Urothelium cell line (cell line): ENCODE measurements at regions not wholly inside any gene's neighbourhood (a gene's known extent, or its start where the extent isn't known, plus 50 kb on each side); places are given as distances from the start of the nearest gene placed in this dataset.
"Not testable (repeated sequence)": the region's sequence is repeated elsewhere in the genome, so short reads cannot be mapped to it uniquely, and the experiment has no call there.

Experiments used
- DNase-seq: peaks from one replicate; pipeline ENCODE4 v3.0.0; 2011; ENCODE audit warnings: low spot score, mixed read lengths
- FAIRE-seq: peaks from 2 replicates; lab custom pipeline; 2011; peaks lifted over from hg19 to GRCh38; lab: Jason Lieb, UNC

DNA sequence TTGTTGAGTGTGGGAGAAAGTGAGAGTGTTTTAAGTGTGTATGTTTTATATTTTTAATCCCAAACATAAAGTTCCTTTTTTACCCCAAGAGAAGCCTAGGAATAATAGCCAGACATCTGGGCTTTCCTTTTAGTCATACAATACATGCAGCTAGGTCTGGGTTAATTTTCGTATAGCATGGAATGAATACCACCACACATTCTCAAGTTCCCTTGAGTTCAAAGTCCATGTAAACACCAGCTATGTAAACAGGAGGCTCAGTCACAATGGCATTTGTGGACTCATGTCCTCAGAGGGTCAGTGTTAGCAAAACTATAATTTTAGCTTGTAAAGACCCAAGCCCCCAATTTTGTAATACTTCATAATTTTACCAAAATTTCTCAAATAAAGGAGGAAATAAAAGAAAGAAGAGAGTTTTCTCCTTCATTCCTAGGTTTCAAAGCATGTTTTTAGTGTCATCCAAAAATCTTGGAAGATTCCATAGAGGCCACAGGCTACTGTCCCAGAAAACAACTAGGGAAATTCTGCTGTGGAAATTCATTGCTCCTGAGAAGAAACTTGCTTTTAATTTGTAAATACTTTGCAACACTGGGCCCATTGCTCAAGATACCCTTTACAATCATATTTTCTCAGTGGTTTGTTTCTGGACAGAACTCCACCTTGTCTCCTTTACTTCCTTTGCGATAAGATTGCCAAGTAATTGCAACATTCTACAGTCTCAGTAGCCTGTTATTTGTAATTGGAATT, 671.2 kb downstream of the COL12A1 start:
- no peak for DNase-seq
- no peak for FAIRE-seq

GRCh38 chr6:74519163-74519562, 686.7 kb downstream of the COL12A1 start:
- DNase-seq, result no peak
- FAIRE-seq, result no peak

GRCh38 chr6:74518035-74518434, 687.8 kb downstream of the COL12A1 start:
- DNase-seq (no peak), FAIRE-seq (no peak)

DNA sequence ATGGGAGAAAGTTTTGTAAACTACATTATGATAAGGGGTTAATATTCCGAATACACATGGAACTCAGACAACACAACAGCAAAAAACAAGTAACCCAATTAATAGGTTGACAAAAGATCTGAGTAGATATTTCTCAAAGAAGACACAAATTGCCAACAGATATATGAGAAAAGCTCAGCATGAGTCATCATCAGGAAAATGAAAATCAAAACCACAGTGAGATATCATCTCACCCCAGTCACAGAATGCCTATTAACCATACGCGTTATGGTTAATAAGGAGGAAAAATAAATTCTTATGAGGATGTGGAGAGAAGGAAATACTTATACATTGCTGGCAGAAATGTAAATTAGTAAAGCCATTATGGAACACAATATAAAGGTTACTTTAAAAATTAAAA, 695.0 kb downstream of the COL12A1 start:
- FAIRE-seq (no peak), DNase-seq (no peak)

GRCh38 chr6:74507649-74508048, 698.2 kb downstream of the COL12A1 start:
- DNase-seq (no peak), FAIRE-seq (no peak)

GRCh38 chr6:74505391-74505790, 700.5 kb downstream of the COL12A1 start:
- no peak for FAIRE-seq
- DNase-seq, result no peak

GRCh38 chr6:74504941-74505340, 700.9 kb downstream of the COL12A1 start:
- FAIRE-seq (no peak), DNase-seq (no peak)

- FAIRE-seq, result no peak
- no peak for DNase-seq
Observed at GRCh38 chr6:74492587-74492986, 713.3 kb downstream of the COL12A1 start.

- no peak for FAIRE-seq
Observed at GRCh38 chr6:74491844-74492374, 713.9 kb downstream of the COL12A1 start.

GRCh38 chr6:74488726-74489125, 717.1 kb downstream of the COL12A1 start:
- not testable (repeated sequence) for DNase-seq, FAIRE-seq

More at GRCh38 chr6:74491844-74492374, 713.9 kb downstream of the COL12A1 start:
- DNase-seq, result no peak

GRCh38 chr6:74482180-74482579, 723.7 kb downstream of the COL12A1 start:
- FAIRE-seq, result peak; percentile 50

GRCh38 chr6:74480561-74480960, 725.3 kb downstream of the COL12A1 start:
- DNase-seq (no peak), FAIRE-seq (no peak)

More at GRCh38 chr6:74482180-74482579, 723.7 kb downstream of the COL12A1 start:
- DNase-seq, result no peak

DNA sequence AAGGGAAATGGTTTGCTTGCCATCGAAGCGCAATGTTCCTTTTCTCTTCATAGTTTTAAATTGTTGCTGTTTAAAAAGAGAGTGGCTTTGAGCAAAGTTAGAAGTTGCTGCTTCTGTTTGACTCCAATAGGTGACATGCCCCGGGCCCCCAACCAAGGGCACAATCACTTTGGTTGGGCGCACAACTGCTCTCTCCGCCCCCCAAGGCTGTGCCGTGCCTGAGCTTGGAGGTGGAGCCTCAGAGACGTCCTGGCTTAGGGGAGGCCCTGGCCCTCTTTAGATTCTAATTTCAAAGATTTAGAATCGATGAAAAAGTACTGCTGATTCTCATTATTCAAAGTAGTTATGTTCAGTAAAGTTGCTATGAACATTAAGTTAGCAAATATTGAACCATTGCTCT, 725.9 kb downstream of the COL12A1 start:
- FAIRE-seq (no peak), DNase-seq (no peak)

- FAIRE-seq (no peak), DNase-seq (no peak)
Observed at GRCh38 chr6:74479420-74479819, 726.4 kb downstream of the COL12A1 start.

DNA sequence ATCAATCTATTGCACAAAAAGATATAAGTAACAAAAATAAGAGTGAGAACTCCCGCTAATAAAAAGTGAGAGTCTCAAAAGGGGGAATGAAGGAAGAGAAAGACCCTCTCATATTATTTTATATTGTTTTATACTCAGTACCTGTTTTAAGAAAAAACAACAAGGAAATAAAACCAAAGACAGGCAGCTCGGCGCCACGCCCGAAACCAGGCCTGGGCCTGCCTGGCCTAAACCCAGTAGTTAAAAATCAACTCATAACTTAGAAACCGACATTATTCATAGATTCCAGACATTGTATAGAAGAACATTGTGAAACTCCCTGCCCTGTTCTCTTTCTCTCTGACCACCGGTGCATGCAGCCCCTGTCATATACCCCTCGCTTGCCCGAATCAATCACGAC, 731.8 kb downstream of the COL12A1 start:
- not testable (repeated sequence) for FAIRE-seq, DNase-seq

GRCh38 chr6:74468552-74468951, 737.3 kb downstream of the COL12A1 start:
- FAIRE-seq, DNase-seq: not testable (repeated sequence)

DNA sequence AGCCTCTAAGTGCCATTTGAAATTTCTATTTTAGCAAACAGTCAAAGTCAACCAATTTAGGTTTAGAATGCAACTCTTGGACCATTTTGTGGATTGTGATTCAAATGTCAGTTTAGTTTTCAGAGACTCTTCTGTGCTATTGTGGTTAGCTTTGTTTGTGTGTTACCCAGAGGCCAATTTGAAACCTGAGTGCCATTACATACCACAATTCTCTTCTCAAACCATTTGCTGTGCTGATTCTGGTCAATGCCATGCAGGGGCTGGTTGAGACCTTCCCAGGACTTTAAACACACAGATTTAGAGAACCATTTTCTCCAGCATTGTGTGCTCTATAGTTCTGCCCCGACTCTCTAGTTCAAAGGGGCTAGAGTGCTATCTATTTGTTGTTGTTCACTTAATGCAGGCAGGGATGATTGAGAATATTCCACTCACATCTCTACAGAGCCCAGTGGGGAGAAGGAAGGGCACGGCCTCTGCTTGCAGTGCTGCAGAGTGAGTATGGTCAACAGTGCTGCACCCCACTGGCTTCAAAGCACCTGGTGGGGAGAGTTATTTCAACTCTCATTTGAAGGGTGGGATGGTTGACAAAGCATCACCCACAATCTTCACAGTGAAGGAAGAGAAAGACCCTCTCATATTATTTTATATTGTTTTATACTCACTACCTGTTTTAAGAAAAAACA, 738.2 kb downstream of the COL12A1 start:
- DNase-seq (no peak), FAIRE-seq (no peak)

GRCh38 chr6:74466572-74466971, 739.3 kb downstream of the COL12A1 start:
- FAIRE-seq (no peak), DNase-seq (no peak)

DNA sequence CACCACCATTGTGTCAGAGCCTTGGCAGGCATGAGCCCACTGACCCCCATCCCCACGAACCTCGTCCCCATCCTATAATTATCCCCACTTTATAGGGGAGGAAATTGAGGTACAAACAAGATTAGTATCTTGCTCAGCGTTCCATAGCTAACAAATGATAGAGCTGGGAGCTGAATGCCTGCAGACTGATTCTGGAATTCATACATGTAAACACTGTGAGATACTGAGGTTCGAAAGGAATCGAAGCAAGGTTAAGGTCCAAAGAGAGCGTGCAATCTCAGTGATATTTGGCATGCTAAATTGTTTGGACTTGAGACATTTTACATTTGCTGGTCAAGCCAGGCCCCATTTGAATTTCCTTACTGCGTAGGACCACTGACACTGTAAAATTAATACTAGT, 746.6 kb downstream of the COL12A1 start:
- FAIRE-seq (no peak), DNase-seq (no peak)

DNA sequence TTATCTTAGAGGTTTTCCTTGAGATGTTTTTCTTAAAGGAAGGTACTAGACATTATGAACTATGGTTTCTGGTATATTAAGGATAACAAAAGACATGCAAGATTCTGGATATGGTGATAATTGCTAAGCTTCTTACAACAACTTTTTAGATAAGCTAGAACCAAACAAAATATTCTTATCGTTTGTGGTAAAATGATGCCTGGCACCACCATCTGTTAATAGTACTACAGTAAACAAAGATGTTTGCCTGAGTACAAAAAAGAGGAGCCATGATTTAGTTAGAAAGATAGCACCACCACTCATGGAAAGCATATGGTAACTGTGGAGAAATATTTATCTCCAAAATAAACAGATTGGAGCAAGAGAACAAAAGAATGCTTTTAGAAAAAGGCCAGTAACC, 747.3 kb downstream of the COL12A1 start:
- DNase-seq, result no peak
- no peak for FAIRE-seq

DNA sequence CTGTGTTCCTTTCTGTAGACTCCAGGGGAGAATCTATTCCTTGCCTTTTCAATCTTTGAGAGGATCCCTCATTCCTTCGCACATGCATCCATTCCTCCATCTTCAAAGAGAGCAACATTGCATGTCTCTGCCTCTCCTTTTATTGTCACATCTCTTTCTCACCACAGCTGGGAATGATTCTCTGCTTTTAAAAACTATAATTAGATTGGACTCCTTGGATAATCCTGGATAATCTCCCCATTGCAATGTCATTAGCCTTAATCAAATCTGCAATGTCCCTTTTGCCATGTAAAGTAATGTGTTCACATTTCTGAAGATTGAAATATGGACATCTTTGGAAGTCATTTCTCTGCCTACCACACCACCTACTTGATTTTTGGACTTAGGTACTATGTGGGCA, 750.1 kb downstream of the COL12A1 start:
- FAIRE-seq, result no peak
- no peak for DNase-seq

GRCh38 chr6:74451953-74452352, 753.9 kb downstream of the COL12A1 start:
- FAIRE-seq (no peak), DNase-seq (no peak)
